Panc1 (cell line): ENCODE measurements at regions not wholly inside any gene's neighbourhood (a gene's known extent, or its start where the extent isn't known, plus 50 kb on each side); places are given as distances from the start of the nearest gene placed in this dataset.

Experiments used
- ATAC-seq: fragments of 200-7000 bp; cut with Tn5 transposase; 2 replicates; pipeline ENCODE4 v1.9.1; 2020; ENCODE audit warnings: mild to moderate bottlenecking, moderate library complexity
- BruUV-seq: library from RNA; stranded (reverse); fragments of 400-500 nt; replicated peaks from 2 replicates; lab custom pipeline; 2021; lab: Mats Ljungman, UMichigan
- CTCF ChIA-PET: fragments of 300-600 bp; sonication (Branson Sonifier 250); formaldehyde crosslinking; loops from one replicate; lab custom pipeline; 2022; ENCODE audit warnings: antibody characterized with exemption; lab: Charles Lee
- POLR2A ChIA-PET: fragments of 300-600 bp; sonication (Branson Sonifier 250); formaldehyde crosslinking; loops from one replicate; lab custom pipeline; 2022; ENCODE audit warnings: antibody characterized with exemption; lab: Charles Lee
- DNase-seq: peaks from one replicate; pipeline ENCODE4 v3.0.0-alpha.2; 2010; ENCODE audit warnings: low read depth, low spot score
- H3K27ac ChIP-seq: 2 replicates; pipeline ENCODE4 v1.5.1; 2011; ENCODE audit warnings: mild to moderate bottlenecking, low read length, inconsistent platforms
- H3K27me3 ChIP-seq: fragments of 200-500 bp; sonication (Bioruptor generic); 2 replicates; pipeline ENCODE4 v1.6.0; 2014; ENCODE audit warnings: low read length, inconsistent platforms; ENCODE audit not compliant: control insufficient read depth, insufficient read depth
- H3K36me3 ChIP-seq: fragments of 200-500 bp; sonication (Bioruptor generic); 2 replicates; pipeline ENCODE4 v1.5.1; 2014; ENCODE audit warnings: inconsistent platforms, mild to moderate bottlenecking, low read length, moderate library complexity; ENCODE audit not compliant: control insufficient read depth, insufficient read depth
- H3K4me1 ChIP-seq: 2 replicates; pipeline ENCODE4 v1.5.1; 2011; ENCODE audit warnings: inconsistent platforms, mild to moderate bottlenecking, low read length, moderate library complexity; ENCODE audit not compliant: control insufficient read depth, insufficient read depth
- H3K4me3 ChIP-seq, 2 experiments: 2 replicates each; pipeline ENCODE4 v1.5.1; 2011 to 2012; ENCODE audit warnings: low read depth in 2 of 2, low read length in 2 of 2, mild to moderate bottlenecking in 2 of 2, inconsistent platforms in 1 of 2, moderate library complexity in 1 of 2
- H3K9me3 ChIP-seq: fragments of 200-500 bp; sonication (Bioruptor generic); 2 replicates; pipeline ENCODE4 v1.5.1; 2014; ENCODE audit warnings: low read depth, mild to moderate bottlenecking, inconsistent platforms, low read length, moderate library complexity; ENCODE audit not compliant: control insufficient read depth, insufficient read depth
- POLR2AphosphoS5 ChIP-seq: IDR thresholded peaks from 2 replicates; pipeline ENCODE4 v1.6.1; 2012; ENCODE audit warnings: mild to moderate bottlenecking, low read depth, low read length, moderate library complexity
- SIN3A ChIP-seq: IDR thresholded peaks from 2 replicates; pipeline ENCODE4 v1.6.1; 2012; ENCODE audit warnings: low read depth, mild to moderate bottlenecking, low read length, moderate library complexity, borderline replicate concordance; ENCODE audit not compliant: insufficient read depth
- TCF7L2 ChIP-seq: IDR thresholded peaks from 2 replicates; pipeline ENCODE4 v1.6.1; 2011; ENCODE audit warnings: mild to moderate bottlenecking, low read depth, low read length, inconsistent platforms
- in situ Hi-C: cut with HindIII; loops from 2 replicates; pipeline ENCODE4 v1.10.0; 2016; ENCODE audit warnings: low sequenced_read_pairs, low pct_unique_long_range_greater_than_20kb
- intact Hi-C: fragments of 100-400 bp; cut with micrococcal nuclease; formaldehyde crosslinking; loops from one replicate; pipeline ENCODE4 v1.10.0; 2022; ENCODE audit not compliant: unreplicated experiment
- TF ChIP-seq, protein P1 (sequence below), 2 experiments: IDR thresholded peaks; 2 replicates each; pipeline ENCODE4 v1.6.1; 2011 to 2012; ENCODE audit warnings: low read depth in 2 of 2, control low read depth in 1 of 2, low read length in 1 of 2, mild to moderate bottlenecking in 1 of 2, moderate library complexity in 1 of 2; ENCODE audit not compliant: insufficient read depth in 1 of 2
- TF ChIP-seq, protein P2 (sequence below): fragments of 450-650 bp; IDR thresholded peaks from 2 replicates; pipeline ENCODE4 v1.5.1; 2017; ENCODE audit warnings: mild to moderate bottlenecking

DNA sequence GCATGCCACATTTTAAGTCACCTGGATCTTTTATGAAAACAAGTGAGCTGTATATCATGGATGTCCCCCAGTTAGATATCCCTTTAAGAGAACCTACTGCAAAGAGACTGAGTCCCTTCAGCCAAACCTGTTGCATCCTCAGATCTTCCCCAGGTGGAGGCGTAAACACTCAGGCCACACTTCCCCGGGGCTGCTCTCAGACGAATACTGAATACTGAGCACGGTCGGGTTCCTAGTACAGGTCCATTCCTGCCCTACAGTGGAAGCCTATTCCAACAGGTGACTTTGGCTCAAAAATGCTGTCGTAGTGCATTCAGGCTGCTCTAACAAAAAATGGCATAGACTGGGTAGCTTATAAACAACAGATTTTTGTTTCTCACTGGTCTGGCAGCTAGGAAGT, 320.2 kb upstream of the CLNK start:
- ChIA-PET CTCF (no interaction called here), POLR2A (no interaction called here)
- no TSS peak for BruUV-seq
- no peak for TF ChIP-seq TCF7L2
- TF ChIP-seq, protein P1, sequence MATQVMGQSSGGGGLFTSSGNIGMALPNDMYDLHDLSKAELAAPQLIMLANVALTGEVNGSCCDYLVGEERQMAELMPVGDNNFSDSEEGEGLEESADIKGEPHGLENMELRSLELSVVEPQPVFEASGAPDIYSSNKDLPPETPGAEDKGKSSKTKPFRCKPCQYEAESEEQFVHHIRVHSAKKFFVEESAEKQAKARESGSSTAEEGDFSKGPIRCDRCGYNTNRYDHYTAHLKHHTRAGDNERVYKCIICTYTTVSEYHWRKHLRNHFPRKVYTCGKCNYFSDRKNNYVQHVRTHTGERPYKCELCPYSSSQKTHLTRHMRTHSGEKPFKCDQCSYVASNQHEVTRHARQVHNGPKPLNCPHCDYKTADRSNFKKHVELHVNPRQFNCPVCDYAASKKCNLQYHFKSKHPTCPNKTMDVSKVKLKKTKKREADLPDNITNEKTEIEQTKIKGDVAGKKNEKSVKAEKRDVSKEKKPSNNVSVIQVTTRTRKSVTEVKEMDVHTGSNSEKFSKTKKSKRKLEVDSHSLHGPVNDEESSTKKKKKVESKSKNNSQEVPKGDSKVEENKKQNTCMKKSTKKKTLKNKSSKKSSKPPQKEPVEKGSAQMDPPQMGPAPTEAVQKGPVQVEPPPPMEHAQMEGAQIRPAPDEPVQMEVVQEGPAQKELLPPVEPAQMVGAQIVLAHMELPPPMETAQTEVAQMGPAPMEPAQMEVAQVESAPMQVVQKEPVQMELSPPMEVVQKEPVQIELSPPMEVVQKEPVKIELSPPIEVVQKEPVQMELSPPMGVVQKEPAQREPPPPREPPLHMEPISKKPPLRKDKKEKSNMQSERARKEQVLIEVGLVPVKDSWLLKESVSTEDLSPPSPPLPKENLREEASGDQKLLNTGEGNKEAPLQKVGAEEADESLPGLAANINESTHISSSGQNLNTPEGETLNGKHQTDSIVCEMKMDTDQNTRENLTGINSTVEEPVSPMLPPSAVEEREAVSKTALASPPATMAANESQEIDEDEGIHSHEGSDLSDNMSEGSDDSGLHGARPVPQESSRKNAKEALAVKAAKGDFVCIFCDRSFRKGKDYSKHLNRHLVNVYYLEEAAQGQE (IDR thresholded peaks at IDR 0.05; ENCODE audit: insufficient read depth in 1 of 2, low read depth in 2 of 2, low read length in 1 of 2): no peak
- TF ChIP-seq, protein P2, sequence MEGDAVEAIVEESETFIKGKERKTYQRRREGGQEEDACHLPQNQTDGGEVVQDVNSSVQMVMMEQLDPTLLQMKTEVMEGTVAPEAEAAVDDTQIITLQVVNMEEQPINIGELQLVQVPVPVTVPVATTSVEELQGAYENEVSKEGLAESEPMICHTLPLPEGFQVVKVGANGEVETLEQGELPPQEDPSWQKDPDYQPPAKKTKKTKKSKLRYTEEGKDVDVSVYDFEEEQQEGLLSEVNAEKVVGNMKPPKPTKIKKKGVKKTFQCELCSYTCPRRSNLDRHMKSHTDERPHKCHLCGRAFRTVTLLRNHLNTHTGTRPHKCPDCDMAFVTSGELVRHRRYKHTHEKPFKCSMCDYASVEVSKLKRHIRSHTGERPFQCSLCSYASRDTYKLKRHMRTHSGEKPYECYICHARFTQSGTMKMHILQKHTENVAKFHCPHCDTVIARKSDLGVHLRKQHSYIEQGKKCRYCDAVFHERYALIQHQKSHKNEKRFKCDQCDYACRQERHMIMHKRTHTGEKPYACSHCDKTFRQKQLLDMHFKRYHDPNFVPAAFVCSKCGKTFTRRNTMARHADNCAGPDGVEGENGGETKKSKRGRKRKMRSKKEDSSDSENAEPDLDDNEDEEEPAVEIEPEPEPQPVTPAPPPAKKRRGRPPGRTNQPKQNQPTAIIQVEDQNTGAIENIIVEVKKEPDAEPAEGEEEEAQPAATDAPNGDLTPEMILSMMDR: no peak
- TF ChIP-seq POLR2AphosphoS5: no peak
- TF ChIP-seq SIN3A: no peak
- no peaks in the 10 kb centered on the region for H3K4me1 ChIP-seq
- no peak overlapping the region for H3K4me3 ChIP-seq
- no peak for ATAC-seq
- H3K36me3 ChIP-seq: no peaks in the 10 kb centered on the region
- no peaks in the 10 kb centered on the region for H3K9me3 ChIP-seq
- no peak for DNase-seq
- no peaks in the 10 kb centered on the region for H3K27me3 ChIP-seq
- in situ Hi-C loops: no loop called here
- intact Hi-C loops: no loop called here
- H3K27ac ChIP-seq: no peak overlapping the region

DNA sequence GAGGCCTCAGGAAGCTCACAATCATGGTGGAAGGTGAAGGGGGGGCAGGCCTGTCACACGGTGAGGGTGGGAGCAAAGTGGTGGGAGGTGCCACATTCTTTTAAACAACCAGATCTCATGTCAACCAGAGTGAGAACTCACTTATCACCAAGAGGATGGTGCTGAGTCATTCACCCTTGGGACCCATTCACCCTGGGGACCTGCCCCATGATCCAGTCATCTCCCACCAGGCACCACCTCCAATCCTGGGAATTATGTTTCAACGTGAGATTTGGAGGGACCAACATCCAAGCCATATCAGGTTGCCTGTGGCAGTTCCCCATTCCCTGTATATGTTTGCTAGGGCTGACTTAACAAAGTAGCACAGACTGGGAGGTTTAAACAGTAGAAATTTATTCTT, 318.4 kb upstream of the CLNK start:
- Histone ChIP-seq H3K27ac (no peak overlapping the region), H3K36me3 (no peaks in the 10 kb centered on the region), H3K27me3 (no peaks in the 10 kb centered on the region), H3K4me1 (no peaks in the 10 kb centered on the region), H3K9me3 (no peaks in the 10 kb centered on the region), H3K4me3 (no peak overlapping the region)
- ATAC-seq: no peak
- in situ Hi-C loops (no loop called here), intact Hi-C loops (no loop called here)
- DNase-seq: no peak
- BruUV-seq: no TSS peak
- POLR2A ChIA-PET: no interaction called here
- CTCF ChIA-PET: no interaction called here
- TF ChIP-seq SIN3A: no peak
- TF ChIP-seq, protein P2: no peak

DNA sequence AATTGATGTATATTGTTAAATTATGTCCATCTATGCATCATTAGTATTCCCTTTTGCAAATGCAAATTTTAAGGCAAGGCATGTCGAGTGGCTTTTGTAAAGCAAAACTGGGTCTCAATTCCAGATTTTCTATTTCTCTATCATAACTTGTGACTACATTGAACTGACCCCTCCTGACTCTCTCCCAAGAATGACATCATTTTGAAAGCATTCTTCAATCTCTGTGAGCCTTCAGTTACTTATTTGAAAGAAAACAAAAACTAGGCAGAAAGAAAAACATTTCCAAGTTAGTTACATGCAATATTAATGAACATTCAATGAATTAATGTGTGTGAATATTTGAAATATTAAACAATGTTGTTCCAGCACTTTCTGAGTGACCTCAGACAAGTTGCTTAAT, 314.3 kb upstream of the CLNK start:
- H3K27ac ChIP-seq: no peak overlapping the region
- no peaks in the 10 kb centered on the region for H3K36me3 ChIP-seq
- H3K4me3 ChIP-seq: no peak overlapping the region
- intact Hi-C loops (no loop called here), in situ Hi-C loops (no loop called here)
- H3K27me3 ChIP-seq: no peaks in the 10 kb centered on the region
- TF ChIP-seq, protein P2: no peak
- TF ChIP-seq SIN3A: no peak
- no peak for TF ChIP-seq TCF7L2
- TF ChIP-seq, protein P1 (IDR thresholded peaks at IDR 0.05; ENCODE audit: insufficient read depth in 1 of 2, low read depth in 2 of 2, low read length in 1 of 2): no peak
- no peak for TF ChIP-seq POLR2AphosphoS5
- ChIA-PET POLR2A (no interaction called here), CTCF (no interaction called here)
- ATAC-seq (no peak), DNase-seq (no peak)
- no TSS peak for BruUV-seq
- no peaks in the 10 kb centered on the region for H3K4me1 ChIP-seq
- no peaks in the 10 kb centered on the region for H3K9me3 ChIP-seq
